ENCODE measurements at regions not wholly inside any gene's neighbourhood (a gene's known extent, or its start where the extent isn't known, plus 50 kb on each side); places are given as distances from the start of the nearest gene placed in this dataset.
"Not testable (repeated sequence)": the region's sequence is repeated elsewhere in the genome, so short reads cannot be mapped to it uniquely, and the experiment has no call there.

- H3K79me2 ChIP-seq (ENCODE audit: control insufficient read depth, insufficient read depth, low read length); H3K27me3 ChIP-seq (replicated peaks in 1 of 4; ENCODE audit: control extremely low read depth in 1 of 4, control insufficient read depth in 3 of 4, insufficient read depth in 4 of 4, low read length in 3 of 4); H3K9ac ChIP-seq (ENCODE audit: low read length); ATAC-seq (ENCODE audit: low read depth); H3K27me3 Mint-ChIP-seq; H3K9me3 ChIP-seq (ENCODE audit: control extremely low read depth in 1 of 3, control insufficient read depth in 2 of 3, insufficient read depth in 1 of 3, low read length in 2 of 3); H3K4me2 ChIP-seq (replicated peaks; ENCODE audit: low read depth, low read length, poor library complexity, severe bottlenecking); H3K27ac ChIP-seq (ENCODE audit: low read length in 2 of 2); H3K27ac Mint-ChIP-seq; H4K20me1 ChIP-seq (ENCODE audit: control insufficient read depth, insufficient read depth, low read length, poor library complexity, severe bottlenecking); H2AFZ ChIP-seq (ENCODE audit: insufficient read depth, low read depth, low read length, poor library complexity, severe bottlenecking); H3K4me3 Mint-ChIP-seq; POLR2A ChIA-PET; H3K36me3 ChIP-seq (replicated peaks in 1 of 2; ENCODE audit: control extremely low read depth in 1 of 2, control insufficient read depth in 1 of 2, extremely low read depth in 1 of 2, insufficient read depth in 2 of 2, low read length in 1 of 2); H3K4me3 ChIP-seq (ENCODE audit: control extremely low read depth in 1 of 5, extremely low read depth in 1 of 5, insufficient read depth in 1 of 5, low read depth in 2 of 5, low read length in 4 of 5); H3K9me3 Mint-ChIP-seq (ENCODE audit: insufficient read depth); DNase-seq; H3K4me1 ChIP-seq (ENCODE audit: control insufficient read depth in 2 of 2, insufficient read depth in 2 of 2, low read length in 2 of 2): not testable (repeated sequence)
- 87% methylated on average over 10 of the region's 14 CpGs for WGBS (ENCODE audit: insufficient coverage)
- intact Hi-C loops (cut with micrococcal nuclease), result loop anchor here (5.0 kb wide), 1 partner anchor 625 kb away; no protein-coding TSS in a partner anchor
- peaks cover 28% of the 10 kb centered on the region for H3K4me1 Mint-ChIP-seq
- CTCF ChIA-PET, result interaction anchor here (1.4 to 3.5 kb wide), 4 partner anchors 18 to 292 kb away, joined by 6 to 23 read pairs (median 15); no protein-coding TSS in a partner anchor
Measured at GRCh38 chr2:113372258-113372834, 65.1 kb upstream of the ZNG1B start.

GRCh38 chr2:113370478-113371091, 66.9 kb upstream of the ZNG1B start:
- ChIA-PET POLR2A (no interaction called here), CTCF (interaction anchor here (0.8 to 3.5 kb wide), 13 partner anchors 11 to 234 kb away, joined by 3 to 23 read pairs (median 4); no protein-coding TSS in a partner anchor)
- H3K36me3 ChIP-seq (replicated peaks in 1 of 2; ENCODE audit: control extremely low read depth in 1 of 2, control insufficient read depth in 1 of 2, extremely low read depth in 1 of 2, insufficient read depth in 2 of 2, low read length in 1 of 2), result no peaks in the 10 kb centered on the region
- peak; percentile 57 for TF ChIP-seq CTCF (IDR thresholded peaks at IDR 0.05)
- TF ChIP-seq EZH2 (IDR thresholded peaks at IDR 0.05; ENCODE audit: borderline replicate concordance, insufficient read depth, low read depth, low read length, poor library complexity, severe bottlenecking), result no peak
- intact Hi-C loops (cut with micrococcal nuclease), result loop anchor here (1.0 to 5.0 kb wide), 4 partner anchors 121 to 623 kb away; no protein-coding TSS in a partner anchor
- Mint-ChIP-seq H3K4me3 (no peak overlapping the region), H3K27me3 (no peaks in the 10 kb centered on the region), H3K4me1 (peaks cover 14% of the 10 kb centered on the region), H3K27ac (no peak overlapping the region), H3K9me3 (ENCODE audit: insufficient read depth) (no peaks in the 10 kb centered on the region)
- no peak overlapping the region for H3K27ac ChIP-seq (ENCODE audit: low read length in 2 of 2)
- H3K79me2 ChIP-seq (ENCODE audit: control insufficient read depth, insufficient read depth, low read length), result no peaks in the 10 kb centered on the region
- no peak overlapping the region for H2AFZ ChIP-seq (ENCODE audit: insufficient read depth, low read depth, low read length, poor library complexity, severe bottlenecking)
- H4K20me1 ChIP-seq (ENCODE audit: control insufficient read depth, insufficient read depth, low read length, poor library complexity, severe bottlenecking), result no peaks in the 10 kb centered on the region
- no peaks in the 10 kb centered on the region for H3K4me1 ChIP-seq (ENCODE audit: control insufficient read depth in 2 of 2, insufficient read depth in 2 of 2, low read length in 2 of 2)
- H3K27me3 ChIP-seq (replicated peaks in 1 of 4; ENCODE audit: control extremely low read depth in 1 of 4, control insufficient read depth in 3 of 4, insufficient read depth in 4 of 4, low read length in 3 of 4), result no peaks in the 10 kb centered on the region
- no peaks in the 10 kb centered on the region for H3K9me3 ChIP-seq (ENCODE audit: control extremely low read depth in 1 of 3, control insufficient read depth in 2 of 3, insufficient read depth in 1 of 3, low read length in 2 of 3)
- H3K4me2 ChIP-seq (replicated peaks; ENCODE audit: low read depth, low read length, poor library complexity, severe bottlenecking), result no peak overlapping the region
- peak; percentile 64 for DNase-seq
- no peak overlapping the region for H3K4me3 ChIP-seq (ENCODE audit: control extremely low read depth in 1 of 5, extremely low read depth in 1 of 5, insufficient read depth in 1 of 5, low read depth in 2 of 5, low read length in 4 of 5)
- no peak overlapping the region for H3K9ac ChIP-seq (ENCODE audit: low read length)
- ATAC-seq (ENCODE audit: low read depth), result peak; percentile 84
- 18% methylated on average over 9 of the region's 9 CpGs for WGBS (ENCODE audit: insufficient coverage)
